ENCODE measurements at regions not wholly inside any gene's neighbourhood (a gene's known extent, or its start where the extent isn't known, plus 50 kb on each side); places are given as distances from the start of the nearest gene placed in this dataset.

- TF ChIP-seq CTCF (IDR thresholded peaks at IDR 0.05) (no peak), EP300 (IDR thresholded peaks at IDR 0.05) (no peak)
These were observed 818.2 kb downstream of the BRD1 start for GRCh38 chr22:49009359-49010063.
